Upper lobe of left lung (tissue), 6 donors: ENCODE measurements at regions not wholly inside any gene's neighbourhood (a gene's known extent, or its start where the extent isn't known, plus 50 kb on each side); places are given as distances from the start of the nearest gene placed in this dataset.

Experiments
- ATAC-seq, 2 donors: fragments of 200-7000 bp; cut with Tn5 transposase; one replicate each; pipeline ENCODE4 v1.9.1; 2022; ENCODE audit warnings: mild to moderate bottlenecking in 2 of 2, moderate library complexity in 2 of 2; ENCODE audit not compliant: low FRiP score in 2 of 2
- DNase-seq, 2 donors: peaks; one replicate each; pipeline ENCODE4 v3.0.0-alpha.2; 2019 to 2020
- H3K27ac ChIP-seq, 4 donors: fragments of 200-600 bp; sonication (generic); one replicate each; pipeline ENCODE4 v1.5.1; 2016 to 2019
- H3K27me3 ChIP-seq, 4 donors: fragments of 200-600 bp; sonication (generic); one replicate each; pipeline ENCODE4 v1.5.1; 2017 to 2019
- H3K36me3 ChIP-seq, 4 donors: fragments of 200-600 bp; sonication (generic); one replicate each; pipeline ENCODE4 v1.5.1; 2016 to 2019
- H3K4me1 ChIP-seq, 4 donors: fragments of 200-600 bp; sonication (generic); one replicate each; pipeline ENCODE4 v1.5.1; 2018 to 2019
- H3K4me3 ChIP-seq, 4 donors: fragments of 200-600 bp; sonication (generic); one replicate each; pipeline ENCODE4 v1.5.1; 2017 to 2019; ENCODE audit warnings: mild to moderate bottlenecking in 2 of 4, moderate library complexity in 1 of 4
- H3K9me3 ChIP-seq, 4 donors: fragments of 200-600 bp; sonication (generic); one replicate each; pipeline ENCODE4 v1.5.1; 2018 to 2019
- CTCF ChIP-seq, 6 experiments: fragments of 450-650 bp in 4 of 6; fragments of 200-600 bp in 2 of 6; sonication (generic) in 2 of 6; IDR thresholded peaks; one replicate each; pipeline ENCODE4 v1.5.1; 2016 to 2019; ENCODE audit warnings: antibody characterized with exemption in 6 of 6
- EP300 ChIP-seq, 4 donors: sonication (generic); formaldehyde crosslinking; IDR thresholded peaks; one replicate each; pipeline ENCODE4 v1.5.1; 2017; ENCODE audit warnings: antibody characterized with exemption in 4 of 4, control low read depth in 2 of 4
- POLR2A ChIP-seq, 4 donors: fragments of 450-650 bp; IDR thresholded peaks; one replicate each; pipeline ENCODE4 v1.5.1; 2016 to 2017; ENCODE audit warnings: antibody characterized with exemption in 4 of 4, mild to moderate bottlenecking in 2 of 4
- POLR2AphosphoS5 ChIP-seq, 2 donors: sonication (generic); formaldehyde crosslinking; IDR thresholded peaks; one replicate each; pipeline ENCODE4 v1.5.1; 2017; ENCODE audit warnings: antibody characterized with exemption in 2 of 2
- WGBS, 2 donors: methylation state at CpG; one replicate each; pipeline ENCODE4 v1.1.5; 2017 to 2018; 5-methylcytosine and 5-hydroxymethylcytosine counted together
- donor health status: DM: no; HTN: no; CAD: no; lungs with moderate emphysema.
- donor health status: DM: no; HTN: yes; CAD: no; lungs with severe emphysema.

DNA sequence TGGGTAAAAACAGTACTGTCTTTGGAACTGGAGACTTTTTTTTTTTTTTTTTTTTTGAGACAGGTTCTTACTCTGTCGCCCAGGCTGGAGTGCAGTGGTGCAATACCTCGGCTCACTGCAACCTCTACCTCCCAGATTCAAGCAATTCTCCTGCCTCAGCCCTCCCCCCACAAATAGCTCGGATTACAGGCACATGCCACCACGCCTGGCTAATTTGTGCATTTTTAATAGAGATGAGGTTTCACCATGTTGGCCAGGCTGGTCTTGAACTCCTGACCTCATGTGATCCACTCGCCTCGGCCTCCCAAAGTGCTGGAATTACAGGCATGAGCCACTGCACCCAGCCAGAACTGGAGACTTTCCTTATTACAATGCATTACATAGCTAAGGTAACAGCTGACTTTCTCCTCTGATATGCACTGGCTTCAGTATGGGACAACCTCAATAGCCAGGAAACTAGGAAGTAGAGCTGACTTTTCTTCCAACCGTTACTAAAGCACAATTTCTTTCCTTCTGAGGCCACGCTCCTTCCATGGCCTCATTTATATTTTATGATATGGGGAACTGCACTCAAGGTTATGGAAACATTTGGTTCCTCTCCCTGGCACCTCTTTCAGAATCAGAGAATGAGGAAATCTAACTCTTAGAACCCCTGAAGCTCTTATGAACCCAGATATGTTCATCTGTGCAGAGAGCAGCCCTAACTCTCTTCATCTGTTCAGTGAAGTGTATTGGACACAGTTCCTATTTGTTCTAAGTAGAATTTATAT is 53.5 kb upstream of the FAM9B start:
- H3K9me3 ChIP-seq = no peaks in the 10 kb centered on the region
- 61% methylated on average over 6 to 8 of the region's 8 CpGs for WGBS, 2 donors
- H3K27ac ChIP-seq = no peak overlapping the region
- TF ChIP-seq CTCF (IDR thresholded peaks at IDR 0.05) = no peak
- no peak for TF ChIP-seq POLR2A (IDR thresholded peaks at IDR 0.05)
- no peak for TF ChIP-seq EP300 (IDR thresholded peaks at IDR 0.05)
- no peak for TF ChIP-seq POLR2AphosphoS5 (IDR thresholded peaks at IDR 0.05)
- ATAC-seq (no peak), DNase-seq (no peak)
- H3K27me3 ChIP-seq = no peaks in the 10 kb centered on the region
- H3K4me3 ChIP-seq = no peak overlapping the region
- H3K36me3 ChIP-seq = no peaks in the 10 kb centered on the region
- no peaks in the 10 kb centered on the region for H3K4me1 ChIP-seq

GRCh38 chrX:9088896-9089295 is 55.0 kb upstream of the FAM9B start:
- H3K27ac ChIP-seq = no peak overlapping the region
- no peaks in the 10 kb centered on the region for H3K36me3 ChIP-seq
- DNase-seq (no peak), ATAC-seq (no peak)
- 68 to 72% methylated on average over 2 of the region's 2 CpGs for WGBS, 2 donors
- TF ChIP-seq CTCF (IDR thresholded peaks at IDR 0.05) = no peak
- no peak for TF ChIP-seq POLR2AphosphoS5 (IDR thresholded peaks at IDR 0.05)
- TF ChIP-seq EP300 (IDR thresholded peaks at IDR 0.05) = no peak
- TF ChIP-seq POLR2A (IDR thresholded peaks at IDR 0.05) = no peak
- H3K9me3 ChIP-seq = no peaks in the 10 kb centered on the region
- H3K27me3 ChIP-seq = no peaks in the 10 kb centered on the region
- H3K4me3 ChIP-seq = no peak overlapping the region
- H3K4me1 ChIP-seq = no peaks in the 10 kb centered on the region

- Histone ChIP-seq H3K4me1 (no peaks in the 10 kb centered on the region), H3K4me3 (no peak overlapping the region), H3K36me3 (no peaks in the 10 kb centered on the region), H3K27me3 (no peaks in the 10 kb centered on the region), H3K9me3 (no peaks in the 10 kb centered on the region), H3K27ac (no peak overlapping the region)
- 59 to 88% methylated on average over 1 of the region's 1 CpG for WGBS, 2 donors
- ATAC-seq (no peak), DNase-seq (no peak)
- TF ChIP-seq CTCF (IDR thresholded peaks at IDR 0.05) = no peak
- TF ChIP-seq POLR2A (IDR thresholded peaks at IDR 0.05) = no peak
- no peak for TF ChIP-seq POLR2AphosphoS5 (IDR thresholded peaks at IDR 0.05)
- TF ChIP-seq EP300 (IDR thresholded peaks at IDR 0.05) = no peak
These were observed 56.8 kb upstream of the FAM9B start for GRCh38 chrX:9090766-9091165.

DNA sequence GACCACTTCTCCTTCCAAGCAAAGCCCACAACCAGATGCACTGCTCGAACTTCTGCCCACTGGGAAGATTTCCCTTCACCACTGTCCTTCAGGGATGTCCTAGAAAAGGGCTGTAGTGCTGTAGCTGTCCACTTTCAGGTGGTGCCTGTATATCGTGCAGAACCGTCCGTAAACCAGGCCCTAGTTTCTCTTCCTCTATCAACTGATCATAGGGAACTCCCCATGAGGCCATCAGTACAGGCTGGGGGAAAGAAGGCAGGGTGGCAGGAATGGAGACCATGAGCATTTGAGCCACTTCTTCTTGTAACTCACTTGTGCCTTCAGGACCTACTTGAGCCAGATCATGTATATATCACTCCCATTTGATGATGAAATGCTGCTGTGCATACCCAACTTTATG is 57.3 kb upstream of the FAM9B start:
- Histone ChIP-seq H3K27me3 (no peaks in the 10 kb centered on the region), H3K36me3 (no peaks in the 10 kb centered on the region), H3K27ac (no peak overlapping the region), H3K4me1 (no peaks in the 10 kb centered on the region), H3K9me3 (no peaks in the 10 kb centered on the region), H3K4me3 (no peak overlapping the region)
- TF ChIP-seq POLR2A (IDR thresholded peaks at IDR 0.05) (no peak), POLR2AphosphoS5 (IDR thresholded peaks at IDR 0.05) (no peak), EP300 (IDR thresholded peaks at IDR 0.05) (no peak), CTCF (IDR thresholded peaks at IDR 0.05) (no peak)
- 71 to 100% methylated on average over 2 to 4 of the region's 4 CpGs for WGBS, 2 donors
- DNase-seq (no peak), ATAC-seq (no peak)

- H3K27ac ChIP-seq = no peak overlapping the region
- no peaks in the 10 kb centered on the region for H3K27me3 ChIP-seq
- no peaks in the 10 kb centered on the region for H3K4me1 ChIP-seq
- no peak overlapping the region for H3K4me3 ChIP-seq
- ATAC-seq (no peak), DNase-seq (no peak)
- 68 to 77% methylated on average over 4 of the region's 4 CpGs for WGBS, 2 donors
- H3K36me3 ChIP-seq = no peaks in the 10 kb centered on the region
- no peaks in the 10 kb centered on the region for H3K9me3 ChIP-seq
- TF ChIP-seq CTCF (IDR thresholded peaks at IDR 0.05) = no peak
- no peak for TF ChIP-seq POLR2AphosphoS5 (IDR thresholded peaks at IDR 0.05)
- no peak for TF ChIP-seq POLR2A (IDR thresholded peaks at IDR 0.05)
These were observed 69.0 kb upstream of the FAM9B start for GRCh38 chrX:9102956-9103355.
